ENCODE measurements at regions not wholly inside any gene's neighbourhood (a gene's known extent, or its start where the extent isn't known, plus 50 kb on each side); places are given as distances from the start of the nearest gene placed in this dataset.

DNA sequence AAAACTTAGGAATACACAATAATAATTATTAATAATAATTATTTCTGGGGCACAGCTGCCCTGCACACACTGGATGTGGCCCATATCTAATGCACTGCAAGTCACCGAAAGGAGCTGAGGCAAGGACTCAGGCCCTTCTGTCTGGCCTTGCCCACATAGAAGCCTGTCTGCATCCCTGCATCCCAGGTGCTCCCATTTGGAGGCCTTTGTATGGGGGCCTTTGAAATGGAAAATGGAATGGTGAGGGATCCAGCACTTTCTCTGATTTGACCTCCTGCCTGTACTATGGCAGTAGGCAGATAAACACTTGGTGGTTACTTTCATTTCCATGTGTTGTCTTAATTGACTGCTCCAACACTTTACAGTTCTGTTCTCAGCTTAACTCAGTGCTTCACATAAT lies 75.7 kb upstream of the PTCHD4 start (continued):
- no peak for TF ChIP-seq EGR1 (IDR thresholded peaks at IDR 0.05; ENCODE audit: borderline replicate concordance in 1 of 2, low read depth in 2 of 2, low read length in 2 of 2)
- no peak for TF ChIP-seq MYB (IDR thresholded peaks at IDR 0.05; ENCODE audit: borderline replicate concordance, low read depth, low read length)
- TF ChIP-seq SUPT20H (IDR thresholded peaks at IDR 0.05; ENCODE audit: borderline replicate concordance, control insufficient read depth, low read depth, low read length) = no peak
- no peak for TF ChIP-seq IKZF2 (IDR thresholded peaks at IDR 0.05)
- TF ChIP-seq RFX5 (IDR thresholded peaks at IDR 0.05; ENCODE audit: low read depth, low read length) = no peak
- no peak for TF ChIP-seq MEF2B (IDR thresholded peaks at IDR 0.05; ENCODE audit: partially characterized antibody, poor library complexity, severe bottlenecking)
- no peak for TF ChIP-seq IRF4 (IDR thresholded peaks at IDR 0.05; ENCODE audit: low read depth, low read length)
- no peak for TF ChIP-seq HDAC2 (IDR thresholded peaks at IDR 0.05)
- no peak for TF ChIP-seq HDGF (IDR thresholded peaks at IDR 0.05)
- no peak for TF ChIP-seq HCFC1 (IDR thresholded peaks at IDR 0.05; ENCODE audit: low read length)

DNA sequence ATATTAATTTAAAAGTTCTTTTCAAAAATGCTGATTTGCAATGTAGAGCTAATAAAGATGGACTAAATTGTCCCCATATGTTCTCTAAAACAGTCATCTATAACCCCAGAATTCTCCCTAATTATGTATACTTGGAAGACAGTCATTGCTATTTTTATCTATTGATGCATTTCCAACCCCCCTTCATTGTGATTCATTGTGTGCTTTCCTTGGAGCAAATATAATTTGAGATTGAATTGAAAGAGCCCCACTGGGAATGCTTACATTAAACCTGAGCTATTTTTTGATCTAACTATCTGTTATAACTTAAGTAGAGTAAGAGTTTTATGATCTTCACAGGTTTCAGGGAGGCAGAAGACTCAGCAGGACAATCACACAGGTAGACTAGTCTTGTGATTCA lies 73.7 kb upstream of the PTCHD4 start:
- RAD21 ChIA-PET (ENCODE audit: unreplicated experiment) = no interaction called here
- Histone ChIP-seq H3K4me2 (ENCODE audit: control insufficient read depth, insufficient read depth) (no peak overlapping the region), H3K9me3 (replicated peaks; ENCODE audit: control insufficient read depth, insufficient read depth, low read length) (no peaks in the 10 kb centered on the region), H3K9ac (ENCODE audit: control insufficient read depth, insufficient read depth, low read length) (no peak overlapping the region), H3K79me2 (ENCODE audit: control insufficient read depth, insufficient read depth, low read length) (no peaks in the 10 kb centered on the region), H3K4me3 (no peak overlapping the region), H3K27me3 (replicated peaks in 1 of 2; ENCODE audit: control insufficient read depth in 2 of 2, insufficient read depth in 2 of 2, low read length in 1 of 2) (no peaks in the 10 kb centered on the region), H4K20me1 (ENCODE audit: control insufficient read depth, insufficient read depth) (no peaks in the 10 kb centered on the region), H3K4me1 (ENCODE audit: control insufficient read depth, insufficient read depth, low read length) (no peaks in the 10 kb centered on the region), H3K36me3 (ENCODE audit: control insufficient read depth in 2 of 2, insufficient read depth in 2 of 2, low read length in 1 of 2) (no peaks in the 10 kb centered on the region), H2AFZ (ENCODE audit: control insufficient read depth, low read depth, low read length) (no peak overlapping the region), H3K27ac (ENCODE audit: control insufficient read depth, insufficient read depth) (no peak overlapping the region)
- in situ Hi-C loops (cut with MboI) (no loop called here), intact Hi-C loops (cut with micrococcal nuclease; ENCODE audit: unreplicated experiment) (no loop called here)
- BruUV-seq (replicated peaks) = no TSS peak
- POLR2A ChIA-PET = no interaction called here
- DNase-seq (ENCODE audit: low read depth, low spot score) (no peak), ATAC-seq (no peak), FAIRE-seq (no peak)
- SMC1A ChIA-PET (ENCODE audit: uncharacterized antibody, unreplicated experiment) = interaction anchor here (1.0 kb wide), 1 partner anchor 8 kb away, joined by 3 read pairs; no protein-coding TSS in a partner anchor
- CTCF ChIA-PET = no interaction called here
- TF ChIP-seq NFIC (IDR thresholded peaks at IDR 0.05; ENCODE audit: low read depth, low read length) = no peak
- TF ChIP-seq, protein P1, sequence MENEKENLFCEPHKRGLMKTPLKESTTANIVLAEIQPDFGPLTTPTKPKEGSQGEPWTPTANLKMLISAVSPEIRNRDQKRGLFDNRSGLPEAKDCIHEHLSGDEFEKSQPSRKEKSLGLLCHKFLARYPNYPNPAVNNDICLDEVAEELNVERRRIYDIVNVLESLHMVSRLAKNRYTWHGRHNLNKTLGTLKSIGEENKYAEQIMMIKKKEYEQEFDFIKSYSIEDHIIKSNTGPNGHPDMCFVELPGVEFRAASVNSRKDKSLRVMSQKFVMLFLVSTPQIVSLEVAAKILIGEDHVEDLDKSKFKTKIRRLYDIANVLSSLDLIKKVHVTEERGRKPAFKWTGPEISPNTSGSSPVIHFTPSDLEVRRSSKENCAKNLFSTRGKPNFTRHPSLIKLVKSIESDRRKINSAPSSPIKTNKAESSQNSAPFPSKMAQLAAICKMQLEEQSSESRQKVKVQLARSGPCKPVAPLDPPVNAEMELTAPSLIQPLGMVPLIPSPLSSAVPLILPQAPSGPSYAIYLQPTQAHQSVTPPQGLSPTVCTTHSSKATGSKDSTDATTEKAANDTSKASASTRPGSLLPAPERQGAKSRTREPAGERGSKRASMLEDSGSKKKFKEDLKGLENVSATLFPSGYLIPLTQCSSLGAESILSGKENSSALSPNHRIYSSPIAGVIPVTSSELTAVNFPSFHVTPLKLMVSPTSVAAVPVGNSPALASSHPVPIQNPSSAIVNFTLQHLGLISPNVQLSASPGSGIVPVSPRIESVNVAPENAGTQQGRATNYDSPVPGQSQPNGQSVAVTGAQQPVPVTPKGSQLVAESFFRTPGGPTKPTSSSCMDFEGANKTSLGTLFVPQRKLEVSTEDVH (IDR thresholded peaks at IDR 0.05; ENCODE audit: low read depth, partially characterized antibody) = no peak
- TF ChIP-seq, protein P2, sequence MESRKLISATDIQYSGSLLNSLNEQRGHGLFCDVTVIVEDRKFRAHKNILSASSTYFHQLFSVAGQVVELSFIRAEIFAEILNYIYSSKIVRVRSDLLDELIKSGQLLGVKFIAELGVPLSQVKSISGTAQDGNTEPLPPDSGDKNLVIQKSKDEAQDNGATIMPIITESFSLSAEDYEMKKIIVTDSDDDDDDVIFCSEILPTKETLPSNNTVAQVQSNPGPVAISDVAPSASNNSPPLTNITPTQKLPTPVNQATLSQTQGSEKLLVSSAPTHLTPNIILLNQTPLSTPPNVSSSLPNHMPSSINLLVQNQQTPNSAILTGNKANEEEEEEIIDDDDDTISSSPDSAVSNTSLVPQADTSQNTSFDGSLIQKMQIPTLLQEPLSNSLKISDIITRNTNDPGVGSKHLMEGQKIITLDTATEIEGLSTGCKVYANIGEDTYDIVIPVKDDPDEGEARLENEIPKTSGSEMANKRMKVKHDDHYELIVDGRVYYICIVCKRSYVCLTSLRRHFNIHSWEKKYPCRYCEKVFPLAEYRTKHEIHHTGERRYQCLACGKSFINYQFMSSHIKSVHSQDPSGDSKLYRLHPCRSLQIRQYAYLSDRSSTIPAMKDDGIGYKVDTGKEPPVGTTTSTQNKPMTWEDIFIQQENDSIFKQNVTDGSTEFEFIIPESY (IDR thresholded peaks at IDR 0.05) = no peak
- no peak for TF ChIP-seq JUNB (IDR thresholded peaks at IDR 0.05)
- no peak for TF ChIP-seq EED (IDR thresholded peaks at IDR 0.05; ENCODE audit: low read depth)
- no peak for TF ChIP-seq CBFB (IDR thresholded peaks at IDR 0.05; ENCODE audit: low read depth)
- no peak for TF ChIP-seq CREB1 (IDR thresholded peaks at IDR 0.05; ENCODE audit: low read depth)
- TF ChIP-seq DPF2 (IDR thresholded peaks at IDR 0.05) = no peak
- TF ChIP-seq CREM (IDR thresholded peaks at IDR 0.05; ENCODE audit: low read depth) = no peak
- no peak for TF ChIP-seq HDGF (IDR thresholded peaks at IDR 0.05)
- no peak for TF ChIP-seq STAT3 (IDR thresholded peaks at IDR 0.05; ENCODE audit: low read depth, low read length)
- no peak for TF ChIP-seq WRNIP1 (IDR thresholded peaks at IDR 0.05; ENCODE audit: borderline replicate concordance, low read depth, low read length)
- TF ChIP-seq HDAC6 (IDR thresholded peaks at IDR 0.05; ENCODE audit: unreplicated experiment) = no peak
- TF ChIP-seq CHD2 (IDR thresholded peaks at IDR 0.05; ENCODE audit: borderline replicate concordance, low read depth, low read length) = no peak
- TF ChIP-seq ZNF24 (IDR thresholded peaks at IDR 0.05) = no peak

Measured in GM12878 (cell line).